Peyer's patch (tissue), 4 donors: ENCODE measurements at regions not wholly inside any gene's neighbourhood (a gene's known extent, or its start where the extent isn't known, plus 50 kb on each side); places are given as distances from the start of the nearest gene placed in this dataset.
"Not testable (repeated sequence)": the region's sequence is repeated elsewhere in the genome, so short reads cannot be mapped to it uniquely, and the experiment has no call there.

ENCODE experiments used
- DNase-seq, 3 donors: peaks; one replicate each; pipeline ENCODE4 v3.0.0-alpha.2; 2017 to 2019
- H3K27ac ChIP-seq, 4 donors: fragments of 200-600 bp; sonication (generic); one replicate each; pipeline ENCODE4 v1.5.1; 2016 to 2019
- H3K27me3 ChIP-seq, 2 donors: fragments of 200-600 bp; sonication (generic); one replicate each; pipeline ENCODE4 v1.5.1; 2019
- H3K36me3 ChIP-seq, 3 donors: fragments of 200-600 bp; sonication (generic); one replicate each; pipeline ENCODE4 v1.5.1; 2016 to 2019
- H3K4me1 ChIP-seq, 4 donors: fragments of 200-600 bp; sonication (generic); one replicate each; pipeline ENCODE4 v1.5.1; 2016 to 2019
- H3K4me3 ChIP-seq, 4 donors: fragments of 200-600 bp; sonication (generic); 1 replicate in 3 of 4; 2 replicates in 1 of 4; pipeline ENCODE4 v1.5.1; 2016 to 2019; ENCODE audit warnings: mild to moderate bottlenecking in 1 of 4
- H3K9me3 ChIP-seq, 4 donors: fragments of 200-600 bp; sonication (generic); one replicate each; pipeline ENCODE4 v1.5.1; 2016 to 2019; ENCODE audit warnings: mild to moderate bottlenecking in 1 of 4
- POLR2A ChIP-seq, 2 donors: fragments of 450-650 bp; IDR thresholded peaks; one replicate each; pipeline ENCODE4 v1.5.1; 2017; ENCODE audit warnings: antibody characterized with exemption in 2 of 2, mild to moderate bottlenecking in 2 of 2, moderate library complexity in 2 of 2
- TF ChIP-seq, protein P1 (sequence below), 6 experiments: fragments of 450-650 bp in 4 of 6; fragments of 200-600 bp in 2 of 6; sonication (generic) in 1 of 6; IDR thresholded peaks; one replicate each; pipeline ENCODE4 v1.5.1; 2017 to 2019; ENCODE audit warnings: antibody characterized with exemption in 6 of 6, mild to moderate bottlenecking in 3 of 6, moderate library complexity in 1 of 6

DNA sequence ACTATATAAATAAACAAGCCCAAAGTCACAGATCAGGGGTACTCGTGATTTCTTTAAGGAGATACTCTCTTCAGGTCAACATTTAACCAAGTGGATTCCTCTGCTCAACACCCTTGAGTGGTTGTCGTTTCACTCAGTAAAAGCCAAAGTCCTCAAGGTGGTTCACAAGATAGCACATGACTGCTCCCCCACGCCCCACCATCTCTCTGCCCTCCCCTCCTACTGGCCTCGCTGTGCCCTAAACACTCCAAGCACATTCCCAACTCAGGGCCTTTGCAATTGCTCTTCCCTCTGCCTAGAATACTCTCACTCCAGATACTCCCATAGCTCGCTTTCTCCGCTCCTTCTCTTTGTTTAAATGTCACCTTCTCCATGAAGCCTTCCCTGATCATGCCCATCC is 72.1 kb upstream of the FHIP2A start:
- no peaks in the 10 kb centered on the region for H3K27me3 ChIP-seq
- no peak overlapping the region for H3K4me3 ChIP-seq
- DNase-seq, result no peak
- H3K4me1 ChIP-seq, result peaks cover 0 to 5% (median 0%) of the 10 kb centered on the region in 4 donors
- no peaks in the 10 kb centered on the region for H3K9me3 ChIP-seq
- H3K36me3 ChIP-seq, result no peaks in the 10 kb centered on the region
- TF ChIP-seq, protein P1, sequence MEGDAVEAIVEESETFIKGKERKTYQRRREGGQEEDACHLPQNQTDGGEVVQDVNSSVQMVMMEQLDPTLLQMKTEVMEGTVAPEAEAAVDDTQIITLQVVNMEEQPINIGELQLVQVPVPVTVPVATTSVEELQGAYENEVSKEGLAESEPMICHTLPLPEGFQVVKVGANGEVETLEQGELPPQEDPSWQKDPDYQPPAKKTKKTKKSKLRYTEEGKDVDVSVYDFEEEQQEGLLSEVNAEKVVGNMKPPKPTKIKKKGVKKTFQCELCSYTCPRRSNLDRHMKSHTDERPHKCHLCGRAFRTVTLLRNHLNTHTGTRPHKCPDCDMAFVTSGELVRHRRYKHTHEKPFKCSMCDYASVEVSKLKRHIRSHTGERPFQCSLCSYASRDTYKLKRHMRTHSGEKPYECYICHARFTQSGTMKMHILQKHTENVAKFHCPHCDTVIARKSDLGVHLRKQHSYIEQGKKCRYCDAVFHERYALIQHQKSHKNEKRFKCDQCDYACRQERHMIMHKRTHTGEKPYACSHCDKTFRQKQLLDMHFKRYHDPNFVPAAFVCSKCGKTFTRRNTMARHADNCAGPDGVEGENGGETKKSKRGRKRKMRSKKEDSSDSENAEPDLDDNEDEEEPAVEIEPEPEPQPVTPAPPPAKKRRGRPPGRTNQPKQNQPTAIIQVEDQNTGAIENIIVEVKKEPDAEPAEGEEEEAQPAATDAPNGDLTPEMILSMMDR (IDR thresholded peaks at IDR 0.05), result no peak
- no peak for TF ChIP-seq POLR2A (IDR thresholded peaks at IDR 0.05)
- peak overlapping the region in 1 of 4 donors; percentile 31 for H3K27ac ChIP-seq

DNA sequence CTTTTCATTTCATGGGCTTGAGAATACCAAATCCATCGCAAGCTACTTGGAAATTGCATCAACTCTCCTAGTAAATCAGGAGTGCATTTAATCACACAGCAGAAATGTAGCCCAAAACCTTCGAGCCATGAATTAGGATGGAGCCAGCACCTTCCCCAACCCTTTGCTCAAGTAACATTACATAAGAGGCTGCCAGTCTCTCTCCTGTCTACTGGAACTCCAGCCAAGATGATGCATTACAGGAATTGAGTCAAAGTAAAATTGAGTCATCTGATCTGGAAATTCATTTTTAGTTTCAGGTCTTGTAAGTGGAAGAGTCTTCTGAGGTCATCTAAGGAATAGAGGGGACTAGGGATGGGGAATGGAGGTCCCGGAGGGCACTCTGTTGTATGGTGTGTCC is 69.7 kb upstream of the FHIP2A start:
- no peaks in the 10 kb centered on the region for H3K9me3 ChIP-seq
- H3K4me3 ChIP-seq, result no peak overlapping the region
- H3K36me3 ChIP-seq, result no peaks in the 10 kb centered on the region
- H3K4me1 ChIP-seq, result peaks cover 0 to 5% (median 0%) of the 10 kb centered on the region in 4 donors
- TF ChIP-seq, protein P1 (IDR thresholded peaks at IDR 0.05), result no peak
- no peak for TF ChIP-seq POLR2A (IDR thresholded peaks at IDR 0.05)
- H3K27me3 ChIP-seq, result no peaks in the 10 kb centered on the region
- no peak overlapping the region for H3K27ac ChIP-seq
- DNase-seq, result no peak

DNA sequence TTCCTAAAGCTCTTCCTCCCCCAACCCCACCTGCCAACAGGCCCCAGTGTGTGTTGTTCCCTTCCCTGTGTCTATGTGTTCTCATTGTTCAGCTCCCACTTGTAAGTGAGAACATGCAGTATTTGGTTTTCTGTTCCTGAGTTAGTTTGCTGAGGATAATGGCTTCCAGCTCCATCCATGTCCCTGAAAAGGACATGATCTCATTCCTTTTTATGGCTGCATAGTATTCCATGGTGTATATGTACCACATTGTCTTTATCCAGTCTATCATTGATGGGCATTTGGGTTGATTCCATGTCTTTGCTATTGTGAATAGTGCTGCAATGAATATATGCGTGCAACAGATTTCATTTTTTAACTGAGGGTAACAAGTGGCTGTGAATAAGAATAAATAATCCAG is 69.0 kb upstream of the FHIP2A start:
- DNase-seq, H3K9me3 ChIP-seq, H3K4me1 ChIP-seq, H3K27me3 ChIP-seq, H3K36me3 ChIP-seq, H3K4me3 ChIP-seq, H3K27ac ChIP-seq: not testable (repeated sequence)

DNA sequence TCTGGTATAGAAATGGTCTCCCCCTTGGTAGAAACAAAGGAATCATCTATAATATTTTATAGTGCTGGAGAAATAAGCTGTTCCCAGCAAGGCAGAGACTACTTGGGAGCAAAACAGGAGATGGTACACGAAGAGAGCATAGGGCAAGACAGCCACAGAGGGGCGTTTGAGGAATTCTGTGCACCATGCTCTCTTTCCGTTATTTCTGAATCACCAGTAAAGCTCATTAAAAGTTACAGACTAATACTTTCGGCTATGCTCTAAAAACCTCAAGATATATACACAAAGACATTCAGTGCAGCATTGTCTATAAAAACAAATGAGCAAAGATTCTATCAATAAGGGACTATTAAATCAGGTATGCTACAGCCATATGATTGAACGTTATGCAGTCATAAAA is 68.5 kb upstream of the FHIP2A start:
- H3K27ac ChIP-seq, result no peak overlapping the region
- no peaks in the 10 kb centered on the region for H3K27me3 ChIP-seq
- H3K4me1 ChIP-seq, result peaks cover 0 to 5% (median 0%) of the 10 kb centered on the region in 4 donors
- H3K36me3 ChIP-seq, result no peaks in the 10 kb centered on the region
- no peaks in the 10 kb centered on the region for H3K9me3 ChIP-seq
- DNase-seq, result no peak
- no peak for TF ChIP-seq POLR2A (IDR thresholded peaks at IDR 0.05)
- TF ChIP-seq, protein P1 (IDR thresholded peaks at IDR 0.05), result no peak
- H3K4me3 ChIP-seq, result no peak overlapping the region

DNA sequence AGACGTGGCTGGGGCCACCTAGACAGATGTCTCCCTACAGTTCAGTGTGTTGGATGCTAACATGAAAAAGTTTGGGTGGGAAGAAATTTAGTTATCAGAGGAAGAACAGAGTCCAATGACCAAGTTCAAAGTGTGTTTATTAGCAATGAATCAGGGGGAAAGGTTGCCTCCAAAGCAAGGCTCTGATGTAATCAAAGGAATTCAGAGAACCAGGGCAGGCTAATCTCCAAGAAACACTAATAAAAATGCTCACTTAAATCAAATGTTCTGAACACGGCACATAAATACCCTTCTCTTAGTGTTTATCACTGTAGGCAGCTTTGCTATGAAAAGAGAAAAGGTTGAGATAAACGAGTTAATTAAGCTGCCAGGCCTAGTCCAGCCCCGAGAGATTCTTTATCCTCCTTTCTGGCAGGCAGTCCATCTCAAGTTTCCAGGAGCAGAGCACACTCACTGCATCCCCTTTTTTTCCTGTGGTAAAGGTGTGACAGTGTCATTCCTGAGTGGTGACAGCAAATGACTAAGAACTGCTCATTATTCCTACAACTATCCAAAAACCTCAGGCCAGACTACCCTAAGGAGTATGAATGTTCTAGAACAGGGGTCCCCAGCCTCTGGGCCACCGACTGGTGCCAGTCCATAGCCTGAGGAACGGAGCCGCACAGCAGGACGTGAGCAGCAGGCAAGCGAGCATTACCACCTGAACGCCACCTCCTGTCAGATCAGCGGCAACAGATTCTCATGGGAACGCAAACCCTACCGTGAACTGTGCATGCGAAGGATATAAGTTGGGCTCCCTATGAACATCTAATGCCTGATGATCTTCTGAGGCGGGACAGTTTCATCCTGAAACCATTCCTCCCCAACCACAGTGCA is 66.9 kb upstream of the FHIP2A start:
- peaks cover 0 to 5% (median 0%) of the 10 kb centered on the region in 4 donors for H3K4me1 ChIP-seq
- peak overlapping the region in 1 of 4 donors; percentile 33 for H3K27ac ChIP-seq
- no peak for DNase-seq
- H3K9me3 ChIP-seq, result no peaks in the 10 kb centered on the region
- TF ChIP-seq, protein P1 (IDR thresholded peaks at IDR 0.05), result no peak
- no peak for TF ChIP-seq POLR2A (IDR thresholded peaks at IDR 0.05)
- H3K4me3 ChIP-seq, result no peak overlapping the region
- H3K36me3 ChIP-seq, result no peaks in the 10 kb centered on the region
- H3K27me3 ChIP-seq, result no peaks in the 10 kb centered on the region

DNA sequence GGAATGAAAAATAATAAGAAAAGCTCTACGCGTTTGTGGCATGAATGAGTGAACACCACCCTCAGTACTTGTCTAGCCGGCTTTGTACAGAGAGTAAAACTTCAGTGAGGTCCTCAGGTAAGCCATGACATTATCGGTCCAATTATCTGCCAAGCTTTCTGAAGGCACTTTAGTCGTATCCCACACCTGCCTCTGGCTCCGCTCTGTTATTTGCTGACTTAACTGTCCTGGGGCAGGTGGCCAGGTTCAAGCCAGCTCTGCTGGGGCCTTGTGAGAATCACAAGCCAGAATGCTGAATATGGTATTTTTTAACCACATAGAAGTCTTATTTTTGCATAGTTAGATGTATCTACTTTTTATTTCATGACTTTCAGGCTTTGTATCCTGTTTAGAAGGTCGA is 66.0 kb upstream of the FHIP2A start:
- TF ChIP-seq POLR2A (IDR thresholded peaks at IDR 0.05), result no peak
- TF ChIP-seq, protein P1 (IDR thresholded peaks at IDR 0.05), result no peak
- no peak for DNase-seq
- peaks cover 0 to 5% (median 0%) of the 10 kb centered on the region in 4 donors for H3K4me1 ChIP-seq
- H3K27ac ChIP-seq, result peak overlapping the region in 1 of 4 donors; percentile 33
- H3K4me3 ChIP-seq, result no peak overlapping the region
- H3K9me3 ChIP-seq, result no peaks in the 10 kb centered on the region
- no peaks in the 10 kb centered on the region for H3K36me3 ChIP-seq
- no peaks in the 10 kb centered on the region for H3K27me3 ChIP-seq
